Large intestine (tissue), 3 donors: ENCODE measurements at regions not wholly inside any gene's neighbourhood (a gene's known extent, or its start where the extent isn't known, plus 50 kb on each side); places are given as distances from the start of the nearest gene placed in this dataset.

Source experiments
- DNase-seq, 2 donors: peaks; one replicate each; pipeline versions ENCODE4 v3.0.0 to v3.0.0-alpha.2; 2013
- H3K27ac ChIP-seq: one replicate; pipeline ENCODE4 v1.5.1; 2013; ENCODE audit warnings: low read length
- H3K27me3 ChIP-seq: 2 replicates; pipeline ENCODE4 v1.6.1; 2013; ENCODE audit warnings: low read length; ENCODE audit not compliant: control insufficient read depth, insufficient read depth
- H3K36me3 ChIP-seq: 2 replicates; pipeline ENCODE4 v1.6.1; 2013; ENCODE audit warnings: low read length; ENCODE audit not compliant: control insufficient read depth, insufficient read depth
- H3K4me1 ChIP-seq: one replicate; pipeline ENCODE4 v1.6.1; 2013; ENCODE audit warnings: low read length; ENCODE audit not compliant: control insufficient read depth, insufficient read depth
- H3K4me3 ChIP-seq: one replicate; pipeline ENCODE4 v1.5.1; 2013; ENCODE audit warnings: low read length
- H3K9me3 ChIP-seq: one replicate; pipeline ENCODE4 v1.6.1; 2013; ENCODE audit warnings: mild to moderate bottlenecking, low read depth, low read length, moderate library complexity; ENCODE audit not compliant: control insufficient read depth
- WGBS: methylation state at CpG from one replicate; pipeline ENCODE4 v1.1.5; 2013; ENCODE audit warnings: low lambda C conversion rate; ENCODE audit not compliant: insufficient coverage; 5-methylcytosine and 5-hydroxymethylcytosine counted together

- H3K4me3 ChIP-seq = no peak overlapping the region
- H3K27me3 ChIP-seq = no peaks in the 10 kb centered on the region
- H3K36me3 ChIP-seq = no peaks in the 10 kb centered on the region
- H3K27ac ChIP-seq = no peak overlapping the region
- DNase-seq = no peak
- H3K4me1 ChIP-seq = no peaks in the 10 kb centered on the region
- H3K9me3 ChIP-seq = no peaks in the 10 kb centered on the region
- WGBS = 100% methylated on average over 1 of the region's 2 CpGs
Measured at GRCh38 chr2:168300460-168300859, 53.1 kb upstream of the STK39 start.

GRCh38 chr2:168304024-168304681 is 56.8 kb upstream of the STK39 start:
- Histone ChIP-seq H3K27me3 (no peaks in the 10 kb centered on the region), H3K4me1 (no peaks in the 10 kb centered on the region), H3K9me3 (peaks cover 3% of the 10 kb centered on the region), H3K36me3 (no peaks in the 10 kb centered on the region), H3K4me3 (no peak overlapping the region), H3K27ac (no peak overlapping the region)
- WGBS = no CpG with 5 or more reads among the region's 3 CpGs
- DNase-seq = no peak

GRCh38 chr2:168307379-168307778 is 60.0 kb upstream of the STK39 start:
- Histone ChIP-seq H3K27me3 (no peaks in the 10 kb centered on the region), H3K4me1 (peaks cover 3% of the 10 kb centered on the region), H3K4me3 (no peak overlapping the region), H3K27ac (no peak overlapping the region), H3K9me3 (peaks cover 3% of the 10 kb centered on the region), H3K36me3 (no peaks in the 10 kb centered on the region)
- DNase-seq = no peak

- H3K4me1 ChIP-seq = peaks cover 3% of the 10 kb centered on the region
- no peak overlapping the region for H3K4me3 ChIP-seq
- WGBS = no CpG with 5 or more reads among the region's 1 CpG
- H3K27me3 ChIP-seq = no peaks in the 10 kb centered on the region
- no peak overlapping the region for H3K27ac ChIP-seq
- no peaks in the 10 kb centered on the region for H3K36me3 ChIP-seq
- no peak for DNase-seq
- peaks cover 8% of the 10 kb centered on the region for H3K9me3 ChIP-seq
Measured at GRCh38 chr2:168310580-168310979, 63.2 kb upstream of the STK39 start.

- no peaks in the 10 kb centered on the region for H3K27me3 ChIP-seq
- peak in 1 of 2 donors; percentile 17 for DNase-seq
- H3K27ac ChIP-seq = no peak overlapping the region
- peaks cover 3% of the 10 kb centered on the region for H3K4me1 ChIP-seq
- H3K36me3 ChIP-seq = no peaks in the 10 kb centered on the region
- no peak overlapping the region for H3K4me3 ChIP-seq
- 78% methylated on average over 1 of the region's 2 CpGs for WGBS
- H3K9me3 ChIP-seq = peaks cover 8% of the 10 kb centered on the region
Measured at GRCh38 chr2:168311261-168311910, 64.0 kb upstream of the STK39 start.

- Histone ChIP-seq H3K36me3 (no peaks in the 10 kb centered on the region), H3K27me3 (no peaks in the 10 kb centered on the region), H3K27ac (no peak overlapping the region), H3K9me3 (peaks cover 8% of the 10 kb centered on the region), H3K4me1 (peaks cover 3% of the 10 kb centered on the region), H3K4me3 (no peak overlapping the region)
- no peak for DNase-seq
- 71% methylated on average over 1 of the region's 1 CpG for WGBS
Measured at GRCh38 chr2:168312036-168312822, 64.8 kb upstream of the STK39 start.

GRCh38 chr2:168314236-168314635 is 66.8 kb upstream of the STK39 start:
- DNase-seq = no peak
- Histone ChIP-seq H3K27ac (no peak overlapping the region), H3K27me3 (no peaks in the 10 kb centered on the region), H3K4me1 (peaks cover 3% of the 10 kb centered on the region), H3K4me3 (no peak overlapping the region), H3K9me3 (peaks cover 4% of the 10 kb centered on the region), H3K36me3 (no peaks in the 10 kb centered on the region)
- WGBS = no CpG with 5 or more reads among the region's 1 CpG

- H3K27me3 ChIP-seq = no peaks in the 10 kb centered on the region
- no peak overlapping the region for H3K27ac ChIP-seq
- DNase-seq = no peak
- no peak overlapping the region for H3K4me3 ChIP-seq
- WGBS = no CpG with 5 or more reads among the region's 4 CpGs
- peaks cover 4% of the 10 kb centered on the region for H3K9me3 ChIP-seq
- H3K4me1 ChIP-seq = peaks cover 3% of the 10 kb centered on the region
- H3K36me3 ChIP-seq = no peaks in the 10 kb centered on the region
Measured at GRCh38 chr2:168315331-168316072, 68.1 kb upstream of the STK39 start.

GRCh38 chr2:168316073-168316440 is 68.7 kb upstream of the STK39 start:
- Histone ChIP-seq H3K27ac (no peak overlapping the region), H3K27me3 (no peaks in the 10 kb centered on the region)

GRCh38 chr2:168317282-168317681 is 69.9 kb upstream of the STK39 start:
- H3K36me3 ChIP-seq = no peaks in the 10 kb centered on the region
- no CpG with 5 or more reads among the region's 1 CpG for WGBS
- H3K27ac ChIP-seq = no peak overlapping the region
- no peak for DNase-seq
- H3K4me1 ChIP-seq = no peaks in the 10 kb centered on the region
- peaks cover 4% of the 10 kb centered on the region for H3K9me3 ChIP-seq
- no peaks in the 10 kb centered on the region for H3K27me3 ChIP-seq
- H3K4me3 ChIP-seq = no peak overlapping the region

More at GRCh38 chr2:168316073-168316440, 68.7 kb upstream of the STK39 start:
- Histone ChIP-seq H3K9me3 (peaks cover 4% of the 10 kb centered on the region), H3K4me3 (no peak overlapping the region), H3K36me3 (no peaks in the 10 kb centered on the region), H3K4me1 (peaks cover 2% of the 10 kb centered on the region)
- peak in 1 of 2 donors; percentile 24 for DNase-seq
